Ovary (tissue), 3 donors: ENCODE measurements at regions not wholly inside any gene's neighbourhood (a gene's known extent, or its start where the extent isn't known, plus 50 kb on each side); places are given as distances from the start of the nearest gene placed in this dataset.

Experiments used
- CTCF ChIP-seq, 3 donors: fragments of 450-650 bp in 2 of 3; fragments of 200-600 bp in 1 of 3; IDR thresholded peaks; one replicate each; pipeline versions ENCODE4 v1.5.1 to v1.8.0; 2016 to 2022; ENCODE audit warnings: antibody characterized with exemption in 3 of 3, mild to moderate bottlenecking in 1 of 3
- POLR2A ChIP-seq: fragments of 450-650 bp; IDR thresholded peaks from one replicate; pipeline ENCODE4 v1.6.1; 2017; ENCODE audit warnings: antibody characterized with exemption, mild to moderate bottlenecking, moderate library complexity
- donor health status: DM: no; HTN: no; CAD: no.

DNA sequence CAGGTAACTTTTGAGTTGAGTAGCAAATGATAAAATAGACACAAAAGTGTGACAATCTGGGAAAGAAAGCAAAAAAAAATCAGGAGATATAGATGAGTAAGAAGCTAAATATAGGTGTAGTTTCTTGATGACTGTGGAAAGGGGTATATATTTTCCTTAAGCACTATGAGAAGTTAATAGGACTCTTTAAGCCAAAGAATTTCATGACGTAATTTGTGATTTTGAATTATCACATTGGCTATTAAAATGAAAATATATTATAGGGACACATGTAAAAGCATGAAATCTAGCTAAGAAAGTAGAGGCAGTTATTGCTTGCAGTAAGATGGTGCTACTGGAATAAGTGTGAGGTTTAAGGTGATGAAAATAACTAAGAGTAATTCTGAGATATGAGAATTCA, 759.1 kb downstream of the KCNT2 start:
- TF ChIP-seq POLR2A (no peak), CTCF (IDR thresholded peaks at IDR 0.05) (no peak)
